Nucleus accumbens (tissue), 56 donors: ENCODE measurements at regions not wholly inside any gene's neighbourhood (a gene's known extent, or its start where the extent isn't known, plus 50 kb on each side); places are given as distances from the start of the nearest gene placed in this dataset.

ENCODE experiments used
- DNase-seq, 56 donors: peaks; one replicate each; lab custom pipeline; 2025; lab: John Stamatoyannopoulos, UW

- DNase-seq, result no peak
Observed at GRCh38 chr2:216287251-216287650, 85.0 kb downstream of the MARCHF4 start.

DNA sequence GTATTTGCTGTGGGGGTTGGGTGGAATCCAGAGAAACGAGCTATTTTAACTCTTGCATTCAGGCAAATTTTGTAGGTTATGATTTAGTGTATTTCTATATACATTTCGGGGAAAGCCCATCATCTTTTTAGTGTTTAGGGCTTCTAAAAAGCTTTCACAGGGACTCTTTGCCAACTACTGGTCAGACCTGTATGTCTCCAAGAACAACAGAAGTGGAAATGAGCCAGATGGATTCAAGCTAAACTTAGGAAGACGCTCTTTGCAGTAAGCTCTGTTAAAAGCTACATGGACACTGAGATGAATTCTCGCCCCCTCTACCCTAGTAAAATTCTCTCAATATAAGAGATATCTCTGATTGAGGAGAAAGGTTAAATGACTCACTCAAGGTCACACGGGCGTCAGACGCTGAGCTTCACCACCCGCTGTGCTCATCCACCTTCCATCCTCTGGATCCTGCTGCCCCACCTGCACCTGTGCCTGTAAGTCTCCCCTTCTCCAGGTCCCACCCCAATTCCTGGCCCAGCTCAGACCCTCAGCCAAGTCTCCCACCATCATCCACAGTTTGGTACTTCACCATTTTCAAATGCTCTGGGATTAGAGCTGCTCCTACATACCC lies 85.6 kb downstream of the MARCHF4 start:
- no peak for DNase-seq

DNA sequence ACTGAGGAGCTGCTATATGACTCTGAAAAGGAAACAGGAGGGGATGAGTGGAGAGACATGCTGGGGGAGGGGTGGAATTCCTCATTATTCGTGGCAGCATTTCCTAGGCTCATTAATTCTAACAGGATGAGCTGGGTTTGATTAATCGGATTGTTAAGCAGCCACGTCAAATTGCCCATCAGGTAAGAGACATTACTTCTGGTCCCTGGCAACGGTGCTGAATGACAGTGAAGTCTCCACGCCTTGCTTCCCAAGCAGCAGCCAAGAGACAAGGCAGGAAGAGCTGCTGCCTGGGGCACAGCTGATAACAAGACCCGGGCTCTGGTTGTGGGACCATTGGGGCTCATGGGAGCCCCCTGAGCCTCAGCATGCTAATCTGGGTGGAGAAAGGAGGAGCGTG lies 86.6 kb downstream of the MARCHF4 start:
- DNase-seq, result peak in 1 of 56 donors; percentile 2

DNA sequence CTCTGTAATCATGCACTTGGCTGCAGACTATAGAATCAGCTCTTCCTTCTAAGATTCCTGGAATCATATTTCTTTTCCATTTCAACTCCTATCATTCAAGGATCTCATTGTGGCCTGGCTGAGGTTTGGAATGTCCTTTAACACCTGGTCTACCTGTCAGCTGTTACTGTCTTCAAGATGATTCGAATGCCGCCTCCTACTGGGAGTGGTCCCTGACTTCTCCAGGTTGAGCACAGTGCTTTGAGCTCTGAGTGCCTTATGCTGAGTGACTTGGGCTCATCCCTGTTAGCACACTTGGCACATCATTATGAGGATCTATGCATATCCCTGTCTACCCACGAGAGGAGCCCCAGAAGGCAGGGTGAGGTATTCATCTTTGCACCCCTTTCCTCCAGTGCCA lies 87.6 kb downstream of the MARCHF4 start:
- DNase-seq, result no peak

DNA sequence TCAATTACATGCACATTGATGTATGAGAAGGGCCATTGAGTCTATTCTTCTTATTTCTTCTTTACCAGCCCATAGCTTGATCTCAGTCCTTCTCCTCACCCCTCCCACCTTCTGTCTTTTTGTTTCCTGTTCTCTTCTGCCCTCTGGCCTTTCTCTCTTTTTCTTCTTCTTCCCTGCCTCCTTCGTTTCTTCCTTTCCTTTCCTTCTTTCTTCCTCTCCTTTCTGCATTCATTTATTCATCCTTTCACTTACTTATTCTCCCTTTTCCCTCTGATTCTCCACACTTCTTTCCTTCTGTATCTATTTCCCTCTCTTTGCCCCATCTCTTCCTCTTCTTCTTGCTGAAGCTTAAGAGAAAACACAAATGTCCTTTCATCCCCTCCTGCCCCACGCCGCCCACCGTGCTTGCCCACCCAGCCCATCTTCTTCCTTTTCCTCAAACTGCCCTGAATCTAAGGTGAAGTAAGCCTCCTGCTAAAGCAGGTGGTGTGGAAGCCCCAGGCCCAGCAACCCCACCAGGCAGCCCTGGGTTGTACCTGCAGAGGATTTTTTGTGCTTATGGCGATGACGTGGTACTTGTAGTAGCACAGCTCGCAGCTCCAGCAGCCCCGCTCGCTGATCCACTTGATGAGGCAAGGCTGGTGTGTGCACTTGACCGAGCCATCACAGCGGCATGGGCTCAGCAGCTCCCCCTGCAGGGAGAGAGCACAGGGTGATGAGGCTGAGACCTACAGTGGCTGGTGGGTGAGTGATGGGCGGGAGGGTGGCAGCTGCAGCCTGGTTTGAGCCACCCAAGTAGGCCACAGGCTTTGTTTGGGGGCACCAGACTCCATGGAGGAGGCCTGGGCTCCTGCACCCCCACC lies 89.0 kb downstream of the MARCHF4 start:
- DNase-seq, result peak in 1 of 56 donors; percentile 1

DNA sequence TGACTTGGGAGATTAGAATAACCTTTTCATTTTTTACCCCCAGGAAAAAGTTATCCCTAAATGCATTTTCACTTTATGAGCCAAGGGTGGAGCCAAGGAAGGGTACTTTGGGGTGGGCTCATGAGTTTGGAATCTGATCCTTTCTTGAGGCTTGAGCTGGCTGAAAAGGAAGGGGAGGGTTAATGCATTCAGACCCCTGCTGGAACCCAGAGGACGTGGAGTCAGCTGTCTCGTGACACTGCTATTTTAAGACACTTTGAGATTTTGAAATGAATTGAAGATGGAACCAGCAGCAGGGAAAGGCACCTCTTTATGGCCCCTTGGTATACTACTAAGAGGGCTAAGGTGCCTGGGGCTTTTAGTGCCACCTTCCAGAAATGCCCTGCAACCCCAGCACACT lies 90.4 kb downstream of the MARCHF4 start:
- DNase-seq, result no peak

GRCh38 chr2:216281316-216281715 lies 91.0 kb downstream of the MARCHF4 start:
- DNase-seq, result no peak

DNA sequence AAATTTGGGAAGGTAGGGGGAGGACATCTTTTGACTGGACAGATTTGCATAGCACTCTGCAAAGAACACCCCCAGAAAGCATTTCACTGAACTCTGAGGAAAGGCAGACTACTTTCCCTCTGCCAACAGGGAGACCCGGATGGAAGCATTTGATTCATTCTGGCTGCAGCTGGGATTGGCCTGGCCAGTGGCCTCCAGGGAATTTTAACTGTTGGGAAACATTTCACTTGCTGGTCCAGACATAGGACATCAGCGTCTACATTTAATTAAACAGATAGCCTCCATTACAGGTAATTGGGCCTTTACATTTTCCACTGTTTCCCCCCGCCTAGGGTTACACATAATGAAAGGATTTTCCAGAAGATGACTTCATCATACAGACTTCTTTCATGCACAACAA lies 92.8 kb downstream of the MARCHF4 start:
- no peak for DNase-seq

DNA sequence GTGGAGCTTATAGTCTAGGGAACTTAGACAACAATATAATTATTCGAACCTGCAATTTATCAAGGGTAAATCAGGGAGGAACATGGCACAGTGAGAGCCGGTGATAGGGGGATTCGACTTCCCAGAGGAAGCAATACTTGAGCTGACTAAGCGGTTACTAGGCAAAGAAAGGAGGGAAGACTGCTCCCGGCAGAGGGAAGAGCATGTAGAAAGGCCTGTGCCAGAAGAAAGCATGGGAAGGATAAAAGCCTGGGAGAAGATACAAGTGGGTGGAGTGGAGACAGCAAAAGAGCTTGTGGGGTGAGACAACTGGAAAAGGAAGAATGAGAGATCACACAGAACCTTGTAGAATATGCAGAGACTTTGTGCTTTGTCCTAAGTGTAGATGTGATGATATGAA lies 93.3 kb downstream of the MARCHF4 start:
- DNase-seq, result peak in 1 of 56 donors; percentile 3

GRCh38 chr2:216275890-216276289 lies 96.4 kb downstream of the MARCHF4 start:
- DNase-seq, result no peak

- no peak for DNase-seq
Observed at GRCh38 chr2:216274194-216274840, 98.0 kb downstream of the MARCHF4 start.

- no peak for DNase-seq
Observed at GRCh38 chr2:216261042-216261537, 111.2 kb downstream of the MARCHF4 start.

DNA sequence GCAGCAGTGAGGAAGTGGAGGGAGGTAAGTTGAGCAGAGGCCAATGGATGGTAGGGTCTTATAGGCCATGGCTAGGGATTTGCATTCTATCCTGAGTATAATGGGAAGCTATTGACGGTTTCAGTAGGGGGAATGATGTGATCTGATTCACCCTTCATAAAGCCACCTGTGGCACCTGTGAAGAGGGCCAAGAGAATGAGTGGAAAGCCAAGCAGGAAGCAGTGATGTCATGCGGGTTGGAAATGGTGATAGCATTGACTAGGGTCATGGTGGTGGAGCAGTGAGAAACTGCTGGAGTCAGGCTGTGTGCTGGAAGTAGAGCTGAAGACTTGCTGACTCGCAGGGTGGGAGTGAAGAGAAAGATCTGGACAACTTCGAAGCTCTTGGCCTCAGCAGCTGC lies 111.7 kb downstream of the MARCHF4 start:
- no peak for DNase-seq

DNA sequence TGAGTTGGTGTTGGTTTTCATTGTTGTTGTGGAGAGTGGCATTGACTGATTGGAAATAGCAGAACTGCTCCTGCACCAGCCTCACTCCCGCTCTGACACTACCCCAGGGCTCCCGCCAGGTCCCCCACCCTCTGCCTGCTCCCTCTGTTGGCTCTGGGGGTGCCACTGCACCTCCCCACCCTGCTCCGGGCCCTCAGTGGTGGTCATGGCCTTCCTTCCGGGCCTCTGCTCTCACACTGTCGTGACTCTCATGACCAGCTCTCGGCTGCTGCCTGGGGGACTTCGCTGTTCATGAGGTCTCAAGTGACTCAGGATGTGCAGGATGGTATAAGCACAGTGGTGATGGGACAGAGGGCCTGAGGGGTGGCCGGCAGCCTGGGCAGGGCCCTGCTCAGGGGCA lies 113.2 kb downstream of the MARCHF4 start:
- DNase-seq, result no peak

DNA sequence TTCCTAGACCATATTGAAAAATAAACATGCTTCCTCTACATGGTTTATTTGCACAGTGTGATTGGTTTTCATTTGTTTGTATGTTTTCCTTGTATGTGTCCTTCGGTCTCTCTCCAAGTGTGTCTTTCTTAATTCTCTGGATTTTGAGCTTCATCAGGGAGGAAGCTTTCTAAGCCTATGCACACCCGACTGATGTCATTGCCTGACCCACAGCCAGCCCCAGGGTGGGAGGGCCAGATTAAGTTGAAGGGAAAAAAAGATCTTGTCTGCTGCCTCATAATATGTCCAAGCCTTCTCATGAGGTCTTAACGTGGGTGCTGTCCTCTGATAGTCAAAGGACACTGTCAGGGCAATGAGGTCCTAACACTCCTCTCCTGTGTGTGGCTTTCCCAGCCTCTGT lies 115.2 kb downstream of the MARCHF4 start:
- no peak for DNase-seq
